PC-3 (cell line): ENCODE measurements at regions not wholly inside any gene's neighbourhood (a gene's known extent, or its start where the extent isn't known, plus 50 kb on each side); places are given as distances from the start of the nearest gene placed in this dataset.

ENCODE experiments used
- ATAC-seq: fragments of 200-7000 bp; cut with Tn5 transposase; 2 replicates; pipeline ENCODE4 v1.9.1; 2020; ENCODE audit warnings: mild to moderate bottlenecking, moderate library complexity
- BruUV-seq: library from RNA; stranded (reverse); fragments of 400-500 nt; replicated peaks from 2 replicates; lab custom pipeline; 2021; lab: Mats Ljungman, UMichigan
- CTCF ChIA-PET: fragments of 300-600 bp; sonication (Branson Sonifier 250); formaldehyde crosslinking; loops from one replicate; lab custom pipeline; 2022; ENCODE audit warnings: antibody characterized with exemption; lab: Charles Lee
- POLR2A ChIA-PET: fragments of 300-600 bp; sonication (Branson Sonifier 250); formaldehyde crosslinking; loops from one replicate; lab custom pipeline; 2022; ENCODE audit warnings: antibody characterized with exemption; ENCODE audit not compliant: unreplicated experiment; lab: Charles Lee
- DNase-seq: peaks from one replicate; pipeline ENCODE4 v3.0.0-alpha.2; 2015
- H2AFZ ChIP-seq: fragments of 300-600 bp; sonication (generic); 2 replicates; pipeline ENCODE4 v1.6.0; 2016; ENCODE audit warnings: antibody characterized with exemption, low read length
- H3F3A ChIP-seq: fragments of 300-600 bp; sonication (generic); one replicate; pipeline ENCODE4 v1.6.0; 2017; ENCODE audit warnings: antibody characterized with exemption, low read length, control low read depth, mild to moderate bottlenecking; ENCODE audit not compliant: unreplicated experiment
- H3K27ac ChIP-seq: fragments of 300-600 bp; sonication (generic); 2 replicates; pipeline ENCODE4 v1.5.1; 2016; ENCODE audit warnings: mild to moderate bottlenecking, low read length
- H3K27me3 ChIP-seq: fragments of 300-600 bp; sonication (generic); 2 replicates; pipeline ENCODE4 v1.6.1; 2016; ENCODE audit warnings: low read length, mixed read lengths
- H3K36me3 ChIP-seq: fragments of 300-600 bp; sonication (generic); 2 replicates; pipeline ENCODE4 v1.6.1; 2016; ENCODE audit warnings: low read depth, mixed run types, low read length, mixed read lengths
- H3K4me1 ChIP-seq: fragments of 300-600 bp; sonication (generic); 2 replicates; pipeline ENCODE4 v1.5.1; 2016; ENCODE audit warnings: low read length; ENCODE audit not compliant: insufficient read depth
- H3K4me2 ChIP-seq: fragments of 300-600 bp; sonication (generic); 2 replicates; pipeline ENCODE4 v1.6.0; 2016; ENCODE audit warnings: low read length
- H3K4me3 ChIP-seq: fragments of 300-600 bp; sonication (generic); 2 replicates; pipeline ENCODE4 v1.5.1; 2016; ENCODE audit warnings: mild to moderate bottlenecking, low read length, mixed read lengths
- H3K79me2 ChIP-seq: fragments of 300-600 bp; sonication (generic); 2 replicates; pipeline ENCODE4 v1.6.1; 2017; ENCODE audit warnings: low read length, mixed read lengths
- H3K9ac ChIP-seq: fragments of 300-600 bp; sonication (generic); 2 replicates; pipeline ENCODE4 v1.6.0; 2016; ENCODE audit warnings: mild to moderate bottlenecking, low read length
- H3K9me2 ChIP-seq: fragments of 300-600 bp; sonication (generic); replicated peaks from 2 replicates; pipeline ENCODE4 v1.6.1; 2016; ENCODE audit warnings: mixed run types, low read length, mixed read lengths
- H3K9me3 ChIP-seq: fragments of 300-600 bp; sonication (generic); 2 replicates; pipeline ENCODE4 v1.6.1; 2016; ENCODE audit warnings: low read length, mixed read lengths
- H4K20me1 ChIP-seq: fragments of 300-600 bp; sonication (generic); 2 replicates; pipeline ENCODE4 v1.6.1; 2016; ENCODE audit warnings: low read length, mixed read lengths
- EZH2 ChIP-seq: fragments of 300-600 bp; sonication (generic); IDR thresholded peaks from one replicate; pipeline ENCODE4 v1.6.1; 2017; ENCODE audit warnings: antibody characterized with exemption, mild to moderate bottlenecking, low read length; ENCODE audit not compliant: unreplicated experiment
- EZH2phosphoT487 ChIP-seq: fragments of 300-600 bp; sonication (generic); IDR thresholded peaks from 2 replicates; pipeline ENCODE4 v1.6.1; 2018; ENCODE audit warnings: mild to moderate bottlenecking, antibody characterized with exemption, low read length, borderline replicate concordance
- intact Hi-C: fragments of 100-400 bp; cut with micrococcal nuclease; formaldehyde crosslinking; loops from 2 replicates; pipeline ENCODE4 v1.9.0; 2023
- TF ChIP-seq, protein P1 (sequence below): fragments of 300-600 bp; sonication (generic); conservative IDR thresholded peaks from 2 replicates; pipeline ENCODE4 v1.5.1; 2017; ENCODE audit warnings: antibody characterized with exemption, low read depth, mild to moderate bottlenecking, low read length

DNA sequence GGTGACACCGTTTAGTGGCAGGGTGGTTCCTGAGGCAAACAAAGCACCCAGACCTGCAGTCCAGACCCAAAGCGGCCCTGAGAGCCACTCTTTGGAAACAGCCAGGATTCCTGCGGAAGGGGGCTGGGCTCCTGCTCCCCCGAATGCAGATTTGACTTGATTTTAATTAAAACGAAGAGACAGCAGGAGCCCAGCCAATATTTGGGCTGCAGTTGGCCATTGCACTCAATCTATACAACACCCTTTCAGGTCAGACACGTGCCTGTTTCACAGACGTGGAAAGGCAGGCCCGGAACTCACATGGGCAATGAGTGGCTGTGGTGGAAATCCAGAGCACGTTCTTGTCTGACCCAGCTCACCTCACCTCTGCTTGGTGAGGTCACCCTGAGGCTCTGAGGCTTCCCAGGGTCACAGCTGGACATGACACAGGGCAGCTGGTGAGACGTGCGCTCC lies 122.4 kb downstream of the NDUFA10 start:
- Histone ChIP-seq H3K79me2 (no peaks in the 10 kb centered on the region), H3K36me3 (no peaks in the 10 kb centered on the region), H4K20me1 (no peaks in the 10 kb centered on the region), H3K27ac (no peak overlapping the region), H3K27me3 (no peaks in the 10 kb centered on the region), H3K4me3 (no peak overlapping the region), H3F3A (no peaks in the 10 kb centered on the region), H3K9me3 (no peaks in the 10 kb centered on the region), H3K4me2 (no peak overlapping the region), H3K9me2 (no peaks in the 10 kb centered on the region), H3K4me1 (no peaks in the 10 kb centered on the region), H3K9ac (no peak overlapping the region), H2AFZ (no peak overlapping the region)
- no peak for TF ChIP-seq EZH2
- TF ChIP-seq, protein P1, sequence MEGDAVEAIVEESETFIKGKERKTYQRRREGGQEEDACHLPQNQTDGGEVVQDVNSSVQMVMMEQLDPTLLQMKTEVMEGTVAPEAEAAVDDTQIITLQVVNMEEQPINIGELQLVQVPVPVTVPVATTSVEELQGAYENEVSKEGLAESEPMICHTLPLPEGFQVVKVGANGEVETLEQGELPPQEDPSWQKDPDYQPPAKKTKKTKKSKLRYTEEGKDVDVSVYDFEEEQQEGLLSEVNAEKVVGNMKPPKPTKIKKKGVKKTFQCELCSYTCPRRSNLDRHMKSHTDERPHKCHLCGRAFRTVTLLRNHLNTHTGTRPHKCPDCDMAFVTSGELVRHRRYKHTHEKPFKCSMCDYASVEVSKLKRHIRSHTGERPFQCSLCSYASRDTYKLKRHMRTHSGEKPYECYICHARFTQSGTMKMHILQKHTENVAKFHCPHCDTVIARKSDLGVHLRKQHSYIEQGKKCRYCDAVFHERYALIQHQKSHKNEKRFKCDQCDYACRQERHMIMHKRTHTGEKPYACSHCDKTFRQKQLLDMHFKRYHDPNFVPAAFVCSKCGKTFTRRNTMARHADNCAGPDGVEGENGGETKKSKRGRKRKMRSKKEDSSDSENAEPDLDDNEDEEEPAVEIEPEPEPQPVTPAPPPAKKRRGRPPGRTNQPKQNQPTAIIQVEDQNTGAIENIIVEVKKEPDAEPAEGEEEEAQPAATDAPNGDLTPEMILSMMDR: no peak
- no peak for TF ChIP-seq EZH2phosphoT487
- DNase-seq: no peak
- CTCF ChIA-PET: no interaction called here
- ATAC-seq: no peak
- POLR2A ChIA-PET: no interaction called here
- intact Hi-C loops: no loop called here
- no TSS peak for BruUV-seq

DNA sequence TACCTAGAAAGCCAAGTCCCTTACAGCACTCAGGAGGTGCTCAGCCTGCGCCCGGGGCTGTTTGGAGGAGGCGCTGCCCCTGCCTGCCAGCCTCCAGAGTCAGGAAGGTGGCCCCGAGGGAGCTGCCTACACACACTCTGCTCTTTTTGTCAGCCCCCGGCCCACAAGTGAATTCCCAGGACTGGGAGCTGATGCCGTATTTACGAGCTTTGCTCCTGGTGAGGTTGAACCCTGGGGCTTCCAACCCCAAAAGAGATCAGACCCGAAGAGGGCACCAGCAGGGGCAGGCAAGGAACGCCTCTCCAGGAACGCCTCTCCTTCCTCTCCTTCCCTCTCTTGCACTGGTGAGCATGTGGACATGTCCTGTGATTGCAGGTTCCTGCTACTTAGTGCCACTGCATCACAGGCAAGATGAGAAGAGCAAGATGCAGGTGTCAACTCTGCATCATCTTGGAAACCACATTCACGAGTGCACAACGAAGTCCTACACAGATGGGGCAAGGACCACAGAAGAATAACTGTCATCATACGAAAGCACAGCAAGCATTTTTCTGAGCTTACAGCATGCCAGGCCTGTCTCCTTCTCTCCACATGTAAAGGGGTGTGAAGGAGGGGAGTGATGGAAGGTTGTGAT lies 126.7 kb downstream of the NDUFA10 start:
- H3K9me3 ChIP-seq: no peaks in the 10 kb centered on the region
- no peaks in the 10 kb centered on the region for H3K36me3 ChIP-seq
- ATAC-seq (no peak), DNase-seq (no peak)
- no peaks in the 10 kb centered on the region for H3F3A ChIP-seq
- H3K4me2 ChIP-seq: no peak overlapping the region
- H3K27me3 ChIP-seq: peaks cover 19% of the 10 kb centered on the region; the same call in 1 of the 2 replicates
- H3K9ac ChIP-seq: no peak overlapping the region
- no peaks in the 10 kb centered on the region for H4K20me1 ChIP-seq
- H3K27ac ChIP-seq: no peak overlapping the region
- CTCF ChIA-PET: no interaction called here
- no peaks in the 10 kb centered on the region for H3K79me2 ChIP-seq
- H3K9me2 ChIP-seq: no peaks in the 10 kb centered on the region
- intact Hi-C loops: no loop called here
- no peak overlapping the region for H3K4me3 ChIP-seq
- POLR2A ChIA-PET: no interaction called here
- BruUV-seq: no TSS peak
- H2AFZ ChIP-seq: no peak overlapping the region
- no peaks in the 10 kb centered on the region for H3K4me1 ChIP-seq
- no peak for TF ChIP-seq EZH2phosphoT487
- TF ChIP-seq, protein P1: no peak
- TF ChIP-seq EZH2: no peak

DNA sequence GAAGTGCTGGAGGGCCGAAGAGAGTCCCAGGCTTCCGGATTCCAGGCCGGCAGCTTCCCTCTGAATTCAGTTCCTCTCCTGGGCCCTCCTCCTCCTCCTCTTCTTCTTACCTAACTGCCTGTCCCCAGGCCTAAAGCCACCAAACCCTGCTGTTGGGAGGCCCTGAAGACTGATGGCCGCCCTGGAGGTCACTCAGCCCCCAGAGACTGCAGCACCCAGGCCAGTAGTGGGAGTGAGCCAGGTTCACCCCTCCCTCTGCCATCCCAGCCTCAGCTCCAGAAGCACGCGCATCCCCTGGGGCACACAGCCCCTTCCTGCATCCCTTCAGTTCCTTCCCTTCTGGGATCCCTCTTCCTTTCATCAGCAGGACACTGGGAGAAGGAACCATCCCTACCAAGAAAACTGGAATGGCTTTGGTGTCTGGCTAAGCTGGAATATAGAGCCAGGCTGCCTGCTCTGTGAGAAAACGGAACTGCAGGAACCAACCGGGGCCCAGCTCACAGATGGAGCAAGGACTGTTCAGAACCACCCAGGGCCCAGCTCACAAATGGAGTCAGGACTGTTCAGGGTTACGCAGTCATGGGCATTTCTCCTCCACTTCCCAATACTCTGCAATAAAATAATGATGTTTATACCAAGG lies 127.4 kb downstream of the NDUFA10 start:
- Histone ChIP-seq H3K4me2 (no peak overlapping the region), H3F3A (no peaks in the 10 kb centered on the region), H3K4me1 (no peaks in the 10 kb centered on the region), H3K79me2 (no peaks in the 10 kb centered on the region), H3K9ac (no peak overlapping the region), H3K9me3 (no peaks in the 10 kb centered on the region), H3K36me3 (no peaks in the 10 kb centered on the region), H3K9me2 (no peaks in the 10 kb centered on the region), H4K20me1 (no peaks in the 10 kb centered on the region), H3K27me3 (peaks cover 19% of the 10 kb centered on the region; the same call in 1 of the 2 replicates), H3K27ac (no peak overlapping the region), H2AFZ (no peak overlapping the region), H3K4me3 (no peak overlapping the region)
- ATAC-seq (no peak), DNase-seq (no peak)
- ChIA-PET CTCF (no interaction called here), POLR2A (no interaction called here)
- BruUV-seq: no TSS peak
- TF ChIP-seq, protein P1: no peak
- TF ChIP-seq EZH2: no peak
- TF ChIP-seq EZH2phosphoT487: no peak
- intact Hi-C loops: no loop called here
